NCI-H2196 treated with DMSO at 0.1 percent for 48 hours (cell line): ENCODE measurements at regions not wholly inside any gene's neighbourhood (a gene's known extent, or its start where the extent isn't known, plus 50 kb on each side); places are given as distances from the start of the nearest gene placed in this dataset.
"Not testable (repeated sequence)": the region's sequence is repeated elsewhere in the genome, so short reads cannot be mapped to it uniquely, and the experiment has no call there.

Source experiments
- DNase-seq: peaks from one replicate; lab custom pipeline; 2025; ENCODE audit not compliant: unreplicated experiment; lab: John Stamatoyannopoulos, UW

DNA sequence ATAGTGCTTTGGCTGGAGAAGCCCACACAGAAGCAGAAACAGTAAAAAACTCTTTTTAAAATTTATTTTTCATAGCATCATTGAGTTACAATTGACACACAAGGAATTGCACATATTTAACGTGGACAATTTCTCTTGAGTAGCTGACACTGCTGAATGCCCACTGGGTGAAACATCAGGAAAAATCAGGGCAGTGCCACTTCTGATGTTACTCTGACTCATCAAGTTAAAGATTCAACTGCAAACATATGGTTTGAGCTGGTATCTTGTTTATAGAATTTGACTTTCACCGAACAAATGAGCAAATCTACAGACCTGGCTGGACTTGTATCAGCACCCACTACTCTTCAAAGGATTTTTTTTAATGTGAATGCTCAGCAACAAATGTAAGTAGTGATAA lies 66.3 kb upstream of the CTSV start:
- not testable (repeated sequence) for DNase-seq

DNA sequence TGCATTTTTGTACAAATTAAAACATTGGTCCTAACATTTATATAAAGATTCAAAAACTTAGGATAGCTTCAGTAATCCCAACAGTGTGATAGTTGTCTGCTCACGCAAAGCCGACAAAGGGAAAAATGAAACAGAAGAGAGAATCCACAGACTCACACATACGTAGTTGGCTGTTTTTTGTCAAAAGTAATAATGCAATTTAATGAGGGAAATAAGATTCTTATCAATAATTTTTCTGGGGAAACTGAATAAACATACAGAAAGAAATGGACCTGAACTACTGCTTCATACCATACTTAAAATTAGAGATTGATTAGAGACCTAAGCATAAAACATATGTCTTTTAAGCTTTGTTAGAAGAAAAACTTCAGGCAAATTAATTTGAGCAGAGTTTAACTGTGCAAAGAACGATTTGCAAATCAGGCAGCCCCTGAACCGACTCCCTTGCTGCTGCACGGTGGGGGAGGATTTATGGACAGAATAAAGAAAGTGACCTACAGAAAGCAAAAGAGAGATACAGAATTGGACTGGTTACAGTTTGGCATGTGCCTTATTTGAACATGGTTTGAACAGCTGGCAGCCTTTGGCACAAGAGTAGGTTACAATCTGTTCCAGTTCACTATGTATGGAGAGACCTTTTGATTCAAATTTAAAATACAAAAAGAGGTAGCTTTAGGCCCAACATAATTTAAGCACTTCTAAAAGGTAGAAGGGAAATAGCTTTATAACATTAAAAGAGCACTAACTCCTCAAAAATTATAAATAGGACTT lies 64.9 kb upstream of the CTSV start:
- DNase-seq = peak; percentile 12

DNA sequence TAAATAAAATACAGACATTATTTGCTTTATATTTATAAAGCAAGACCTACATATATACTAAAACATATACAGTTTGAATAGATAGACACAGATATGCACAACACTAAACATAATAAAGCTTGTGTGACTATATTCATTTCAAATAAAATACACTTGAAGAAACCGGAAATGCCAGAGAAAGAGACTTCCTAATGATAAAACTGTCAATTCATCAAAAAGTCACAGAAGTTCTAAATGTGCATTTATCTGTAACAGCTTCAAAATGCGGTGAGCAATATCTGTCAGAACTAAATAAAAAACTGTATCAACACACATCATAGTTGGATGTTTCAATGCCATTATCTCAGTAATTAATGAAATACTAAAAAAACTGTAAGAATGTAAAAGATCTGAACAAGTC lies 60.6 kb upstream of the CTSV start:
- not testable (repeated sequence) for DNase-seq

DNA sequence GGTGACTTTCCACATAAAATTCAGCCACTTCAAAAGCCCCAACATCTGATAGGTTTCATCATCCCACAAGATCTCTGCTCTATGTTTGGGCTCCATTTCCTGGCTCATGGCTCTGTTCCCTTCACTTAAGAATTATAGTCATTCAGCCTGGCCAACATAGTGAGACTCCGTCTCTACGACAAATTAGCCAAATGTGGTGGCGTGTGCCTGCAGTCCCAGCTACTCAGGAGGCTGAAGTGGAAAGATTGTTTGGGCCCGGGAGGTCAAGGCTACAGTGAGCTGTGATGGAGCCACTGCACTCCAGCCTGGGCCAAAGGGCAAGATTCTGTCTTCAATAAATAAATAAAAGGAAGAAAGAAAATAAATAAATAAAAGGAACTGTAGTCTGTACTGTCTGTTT lies 57.9 kb upstream of the CTSV start:
- DNase-seq = no peak

DNA sequence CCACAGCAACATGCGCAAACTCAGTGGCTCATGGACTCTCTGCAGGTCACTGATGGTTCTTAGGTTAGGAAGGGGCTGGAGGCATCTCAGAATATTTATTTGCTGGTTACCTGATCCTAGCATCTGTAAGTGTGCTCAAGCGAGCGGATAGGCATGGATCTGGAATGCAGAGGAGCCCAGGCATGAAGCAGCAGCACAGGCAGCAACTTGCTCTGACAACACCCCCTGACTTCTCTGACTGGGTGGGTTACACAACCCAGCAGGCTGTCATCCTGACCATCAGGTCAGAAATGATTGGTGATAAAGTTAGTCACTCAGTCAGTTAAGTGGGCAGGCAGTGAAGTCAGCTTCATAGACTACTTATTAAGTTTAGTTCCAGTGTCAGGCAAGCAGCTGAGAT lies 50.4 kb upstream of the CTSV start:
- DNase-seq = not testable (repeated sequence)
